NOMO-1 treated with DMSO at 0.1 percent for 48 hours (cell line): ENCODE measurements at regions not wholly inside any gene's neighbourhood (a gene's known extent, or its start where the extent isn't known, plus 50 kb on each side); places are given as distances from the start of the nearest gene placed in this dataset.
A peak's percentile ranks its signal among the peaks of the same experiment; 100 is the strongest.

Source experiments
- DNase-seq: peaks from one replicate; lab custom pipeline; 2025; ENCODE audit not compliant: unreplicated experiment; lab: John Stamatoyannopoulos, UW

DNA sequence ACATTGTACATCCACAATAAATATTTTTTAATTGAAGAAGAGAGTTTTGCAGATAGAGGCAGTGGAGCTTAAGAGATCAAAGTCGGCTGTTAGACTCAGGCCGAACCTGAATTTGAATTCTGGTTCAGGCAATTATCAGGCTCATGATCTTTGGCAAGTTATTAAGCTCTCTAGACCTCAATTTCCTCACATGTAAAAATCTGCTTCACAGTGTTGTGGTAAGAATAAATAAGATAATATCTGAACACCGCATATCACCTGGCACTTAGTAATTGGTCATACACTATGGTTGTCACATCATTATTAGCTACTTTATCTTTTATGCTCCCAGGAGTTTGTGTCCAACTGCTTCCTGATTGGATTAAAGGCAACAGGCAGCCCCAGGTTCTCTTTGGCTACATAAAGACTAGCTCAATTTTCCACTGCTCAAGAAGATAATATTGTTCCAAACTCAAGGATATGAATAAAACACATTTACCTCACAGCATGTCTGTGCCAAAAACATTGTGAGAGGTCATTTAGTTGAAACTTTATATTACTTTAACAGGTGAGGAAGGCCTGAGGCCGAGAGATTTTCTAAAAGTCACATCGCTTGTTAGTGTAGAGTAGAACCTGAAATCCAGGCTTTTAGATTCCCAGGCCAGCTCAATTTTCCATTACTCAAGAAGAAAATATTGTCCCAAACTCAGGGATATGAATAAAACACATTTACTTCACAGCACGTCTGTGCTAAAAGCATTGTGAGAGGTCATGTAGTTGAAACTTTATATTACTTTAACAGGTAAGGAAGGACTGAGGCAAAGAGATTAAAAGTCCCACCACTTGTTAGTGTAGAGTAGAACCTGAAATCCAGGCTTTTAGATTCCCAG lies 289.2 kb upstream of the PTGER4 start:
- DNase-seq, result no peak

DNA sequence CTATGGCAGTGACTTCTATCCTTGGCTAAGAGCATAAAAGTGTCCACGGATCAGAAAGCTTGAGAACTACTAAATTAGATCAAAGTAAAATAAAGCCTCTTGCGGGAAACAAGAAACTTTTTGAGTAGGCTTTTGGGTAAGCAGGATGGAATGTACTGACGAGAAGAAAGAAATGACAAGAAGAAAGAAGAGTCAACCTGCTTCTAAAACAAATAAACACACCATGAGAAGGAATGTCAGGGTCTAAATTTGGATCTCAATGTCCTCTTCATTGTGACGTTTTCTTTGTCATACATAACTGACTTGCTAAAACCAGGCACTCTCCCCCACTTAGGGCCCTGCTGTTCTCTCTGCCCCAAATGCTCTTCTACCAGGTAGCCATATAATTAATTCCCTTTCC lies 290.1 kb upstream of the PTGER4 start:
- no peak for DNase-seq

DNA sequence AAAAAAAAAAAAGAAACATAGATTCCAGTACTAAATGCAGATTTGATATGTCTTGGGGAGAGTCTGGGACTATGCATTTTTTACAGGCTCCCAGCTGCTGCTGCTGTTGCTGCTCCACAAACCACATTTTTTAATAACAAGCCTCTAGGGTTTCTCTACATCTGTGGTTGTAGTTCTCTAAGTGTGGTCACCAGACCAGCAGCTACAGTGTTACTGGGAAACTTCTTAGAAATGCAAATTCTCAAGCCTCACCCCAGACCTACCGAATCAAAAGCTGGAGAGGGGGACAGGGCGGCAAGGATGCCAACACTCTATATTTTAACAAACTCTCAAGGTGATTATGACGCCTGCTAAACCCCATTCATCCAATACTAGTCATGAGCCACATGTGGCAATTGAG lies 293.4 kb upstream of the PTGER4 start:
- DNase-seq, result peak; percentile 84

DNA sequence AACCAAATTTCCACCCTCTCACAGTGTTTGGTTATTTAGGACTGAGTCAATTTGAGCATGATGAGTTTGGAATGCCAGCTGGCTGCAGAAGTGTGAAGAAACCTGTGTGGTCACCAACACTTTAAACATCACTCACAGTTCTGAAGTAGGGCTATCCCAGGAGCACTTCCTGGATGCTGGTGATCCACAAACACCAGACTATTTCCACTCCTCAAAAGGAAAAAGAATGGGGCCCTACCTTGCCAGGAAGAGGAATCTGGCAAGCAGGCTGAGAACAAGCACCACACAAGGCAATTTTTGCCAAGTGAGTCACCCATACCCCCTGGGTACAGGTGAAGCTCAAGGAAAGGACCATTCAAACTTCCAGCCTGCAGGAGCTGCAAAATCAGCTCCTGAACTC lies 294.2 kb upstream of the PTGER4 start:
- DNase-seq, result peak; percentile 27

DNA sequence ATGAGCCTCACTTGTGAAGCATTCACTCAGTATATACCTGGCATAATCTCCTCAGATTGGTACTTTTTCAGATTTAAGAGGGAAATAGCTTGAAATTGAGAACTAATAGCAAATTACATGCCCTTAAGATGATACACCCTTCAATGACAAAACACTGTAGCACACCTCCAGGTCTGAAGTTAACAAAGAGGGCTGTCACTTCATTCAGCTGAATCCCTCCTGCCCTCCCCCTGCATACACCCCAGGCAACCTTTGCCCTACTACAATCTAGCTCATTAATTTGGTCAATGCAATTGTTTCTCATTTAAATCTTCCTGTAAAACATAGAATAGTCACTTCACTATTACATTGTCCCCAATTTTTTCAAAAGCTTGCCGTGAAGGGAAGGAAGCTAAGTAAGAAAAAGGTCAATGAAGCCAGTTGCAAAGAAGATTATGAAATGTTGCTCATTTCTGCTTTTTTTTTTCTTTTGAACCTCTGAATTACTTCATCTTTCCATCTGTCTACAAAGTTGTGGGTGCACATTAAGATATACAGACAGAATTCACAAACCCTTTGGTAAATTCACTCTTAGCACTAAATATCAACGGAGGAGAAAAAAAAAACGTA lies 294.8 kb upstream of the PTGER4 start:
- DNase-seq, result peak; percentile 100

DNA sequence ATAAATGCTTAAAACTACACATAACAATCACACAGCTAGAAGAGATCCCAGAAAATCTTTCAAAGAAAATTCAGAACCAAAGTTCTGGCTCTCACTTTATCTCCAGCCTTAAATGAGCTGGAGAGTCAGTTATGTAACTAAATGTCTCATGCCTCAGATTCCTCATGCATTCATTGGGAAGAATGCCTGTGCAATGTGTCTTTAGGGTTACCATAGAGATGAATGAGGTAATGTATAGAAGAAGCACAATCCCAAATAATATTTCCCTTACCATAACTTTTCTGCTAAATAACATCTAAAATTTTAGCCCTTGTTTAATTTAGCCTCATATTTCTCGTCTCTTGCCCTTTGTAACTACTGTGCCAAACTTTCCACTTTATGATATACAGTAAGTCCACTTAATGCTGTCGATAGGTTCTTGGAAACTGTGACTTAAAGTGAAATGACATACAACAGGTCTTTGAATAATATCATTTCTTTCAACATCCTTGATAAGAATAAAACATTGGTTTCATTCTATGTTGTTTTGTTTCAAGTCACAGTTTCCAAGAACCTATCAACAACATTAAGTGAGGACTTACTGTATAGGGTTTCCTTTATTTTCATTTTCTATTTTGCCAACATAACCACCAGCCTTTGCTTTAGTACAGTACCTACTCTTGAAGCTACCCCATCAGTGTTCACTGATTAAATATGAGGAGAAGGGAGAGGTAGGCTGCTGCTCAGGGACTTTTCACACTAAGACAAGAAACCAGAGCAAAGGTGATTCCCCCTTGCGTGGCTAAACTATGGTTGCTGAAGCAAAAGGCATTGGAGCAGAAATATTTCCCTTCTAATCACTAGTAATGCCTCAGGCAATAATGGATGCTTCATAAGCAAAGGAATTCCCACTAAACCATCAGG lies 295.7 kb upstream of the PTGER4 start:
- no peak for DNase-seq

DNA sequence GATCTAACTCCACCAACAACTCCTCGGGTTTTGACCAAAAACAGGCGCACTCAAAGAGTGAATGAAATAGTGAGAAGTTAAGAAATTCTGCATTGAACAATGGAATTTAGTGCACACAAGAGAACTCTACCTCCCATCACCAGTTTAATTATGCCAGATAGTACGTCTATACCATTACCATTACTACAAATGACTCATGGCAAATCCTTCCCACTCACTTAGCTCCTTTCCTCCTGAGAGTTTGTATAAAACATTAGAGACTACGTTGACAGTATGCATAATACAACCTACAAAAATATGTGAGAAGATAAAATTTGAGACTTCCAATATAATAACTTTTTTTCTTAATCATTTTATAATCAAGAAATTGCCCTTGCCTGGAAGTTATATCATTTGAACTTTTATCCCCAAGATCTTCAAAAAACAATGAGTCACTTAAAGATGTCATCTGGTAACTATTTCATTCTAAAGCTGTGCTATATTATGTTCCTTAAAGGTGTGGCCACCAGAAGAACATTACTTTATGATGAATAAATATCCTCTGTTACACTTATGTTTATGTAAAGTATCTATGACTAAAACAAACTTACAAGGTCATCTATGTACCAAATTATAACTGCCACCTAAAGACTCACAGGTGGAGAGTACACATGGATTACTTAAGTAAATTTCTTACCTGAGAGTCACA lies 297.9 kb upstream of the PTGER4 start:
- DNase-seq, result no peak

DNA sequence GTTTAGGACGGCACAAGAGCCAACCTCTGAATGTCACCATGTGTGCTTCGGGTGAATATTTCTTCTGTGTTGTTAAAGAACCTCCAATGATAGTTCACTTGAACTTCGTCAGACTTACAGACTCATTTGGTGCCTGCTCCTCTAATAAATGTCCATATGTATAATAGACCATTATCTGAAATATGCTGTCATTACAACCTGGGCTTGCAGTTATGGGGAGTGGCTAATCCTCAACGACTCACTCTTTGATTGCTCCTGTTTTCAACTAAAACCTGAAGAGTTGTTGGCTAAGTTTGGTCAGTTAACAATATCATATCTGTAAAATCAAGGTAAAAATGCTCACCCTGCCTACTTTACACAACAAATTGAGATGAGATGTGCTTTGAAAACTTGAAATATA lies 298.7 kb upstream of the PTGER4 start:
- no peak for DNase-seq

DNA sequence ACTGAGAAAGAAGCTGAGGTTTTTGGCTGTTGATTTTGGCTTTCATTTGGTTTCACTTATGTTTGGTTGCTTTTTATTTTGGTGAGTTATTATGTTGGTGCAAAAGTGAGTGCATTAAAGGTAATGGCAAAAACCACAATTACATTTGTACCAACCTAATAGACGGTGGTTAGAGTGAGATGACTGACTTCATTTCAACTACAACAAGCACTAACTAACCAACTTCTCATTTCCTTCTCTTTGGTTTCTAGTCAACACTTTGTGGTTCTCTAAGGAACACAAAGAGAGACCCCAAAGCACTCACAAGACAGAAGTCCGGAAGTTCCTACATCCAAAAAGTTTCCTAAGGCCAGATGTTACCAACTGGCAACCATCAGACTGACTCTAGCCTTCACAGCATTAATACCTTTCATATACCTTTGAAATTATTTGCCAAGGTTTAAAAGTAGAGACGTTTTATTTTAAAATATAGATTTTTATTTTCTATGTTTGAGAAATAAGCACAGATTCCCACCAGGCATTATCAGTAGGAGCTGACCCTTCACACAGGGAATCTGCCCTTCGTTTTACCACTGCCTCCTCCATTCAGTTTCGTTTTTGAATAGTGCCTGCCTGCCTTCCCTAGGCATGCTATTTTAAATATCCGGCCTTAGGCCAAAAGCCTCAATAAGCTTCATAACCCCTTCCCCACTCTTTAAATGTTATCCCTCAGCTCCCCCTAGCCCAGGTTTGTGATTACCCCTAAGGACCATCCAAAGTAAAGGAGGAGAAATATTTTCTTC lies 301.1 kb upstream of the PTGER4 start:
- DNase-seq, result peak; percentile 87

DNA sequence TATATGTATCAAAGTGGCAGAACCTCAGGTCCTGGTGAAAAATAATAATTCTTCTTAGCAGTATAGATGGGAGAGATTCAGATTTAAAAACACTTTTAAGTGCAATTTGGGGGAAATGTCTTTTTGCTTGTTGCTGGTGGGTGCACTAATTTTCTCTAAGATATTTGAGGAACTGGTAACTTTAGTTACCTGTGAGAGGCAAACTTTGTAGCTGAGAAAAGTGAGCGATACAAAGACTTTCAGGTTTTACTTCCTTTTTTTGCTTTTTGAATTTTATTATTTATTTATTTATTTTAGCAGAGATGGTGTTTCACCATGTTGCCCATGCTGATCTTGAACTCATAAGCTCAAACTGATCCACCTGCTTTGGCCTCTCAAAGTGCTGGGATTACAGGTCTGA lies 303.1 kb upstream of the PTGER4 start:
- peak; percentile 24 for DNase-seq

DNA sequence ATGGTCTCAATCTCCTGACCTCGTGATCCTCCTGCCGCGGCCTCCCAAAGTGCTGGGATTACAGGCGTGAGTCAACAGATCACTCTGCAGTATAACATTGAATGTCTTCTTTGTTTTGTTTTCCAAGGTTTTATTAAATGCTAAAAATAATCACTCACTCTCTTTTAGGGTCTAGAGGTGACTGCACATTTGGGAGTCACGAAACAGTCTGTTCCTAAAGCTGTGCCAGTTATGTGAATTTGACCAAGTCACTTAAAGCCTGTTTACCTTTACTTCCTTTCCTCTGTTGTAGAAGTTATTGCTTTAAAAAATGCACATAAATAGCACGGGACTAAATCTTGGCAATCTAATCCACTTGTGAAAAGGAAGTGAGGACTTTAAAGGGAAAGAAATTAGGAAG lies 304.9 kb upstream of the PTGER4 start:
- no peak for DNase-seq

DNA sequence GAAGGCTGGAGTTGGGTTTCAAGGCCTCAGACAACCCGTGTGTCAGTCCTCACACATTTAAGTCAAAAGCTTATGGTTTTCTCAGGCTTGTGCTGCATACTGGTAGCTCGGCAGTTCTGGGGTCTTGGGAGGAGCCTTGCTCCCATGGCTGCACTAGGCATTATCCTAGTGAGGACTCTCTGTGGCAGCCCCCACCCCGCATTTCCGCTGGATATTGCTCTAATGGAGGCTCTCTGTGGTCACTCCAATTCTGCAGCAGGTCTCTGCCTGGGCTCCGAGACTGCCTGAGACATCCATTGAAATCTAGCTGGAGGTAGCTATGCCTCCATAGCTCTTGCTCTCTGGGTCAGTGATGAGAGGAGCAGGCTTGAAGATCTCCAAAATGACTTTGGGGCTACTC lies 311.5 kb upstream of the PTGER4 start:
- no peak for DNase-seq

DNA sequence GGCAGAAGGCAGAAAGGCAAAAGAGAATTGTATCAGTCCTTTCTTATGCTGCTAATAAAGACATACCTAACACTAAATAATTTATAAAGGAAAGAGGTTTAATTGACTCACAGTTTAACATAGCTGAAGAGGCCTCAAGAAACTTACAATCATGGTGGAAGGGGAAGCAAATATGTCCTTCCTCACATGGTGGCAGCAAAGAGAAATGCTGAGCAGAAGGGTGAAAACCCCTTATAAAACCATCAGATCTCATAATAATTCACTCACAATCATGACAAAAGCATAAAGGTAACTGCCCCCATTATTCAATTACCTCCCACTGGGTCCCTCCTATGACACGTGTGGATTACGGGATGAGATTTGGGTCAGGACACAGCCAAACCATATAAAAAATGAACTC lies 312.5 kb upstream of the PTGER4 start:
- peak; percentile 31 for DNase-seq

DNA sequence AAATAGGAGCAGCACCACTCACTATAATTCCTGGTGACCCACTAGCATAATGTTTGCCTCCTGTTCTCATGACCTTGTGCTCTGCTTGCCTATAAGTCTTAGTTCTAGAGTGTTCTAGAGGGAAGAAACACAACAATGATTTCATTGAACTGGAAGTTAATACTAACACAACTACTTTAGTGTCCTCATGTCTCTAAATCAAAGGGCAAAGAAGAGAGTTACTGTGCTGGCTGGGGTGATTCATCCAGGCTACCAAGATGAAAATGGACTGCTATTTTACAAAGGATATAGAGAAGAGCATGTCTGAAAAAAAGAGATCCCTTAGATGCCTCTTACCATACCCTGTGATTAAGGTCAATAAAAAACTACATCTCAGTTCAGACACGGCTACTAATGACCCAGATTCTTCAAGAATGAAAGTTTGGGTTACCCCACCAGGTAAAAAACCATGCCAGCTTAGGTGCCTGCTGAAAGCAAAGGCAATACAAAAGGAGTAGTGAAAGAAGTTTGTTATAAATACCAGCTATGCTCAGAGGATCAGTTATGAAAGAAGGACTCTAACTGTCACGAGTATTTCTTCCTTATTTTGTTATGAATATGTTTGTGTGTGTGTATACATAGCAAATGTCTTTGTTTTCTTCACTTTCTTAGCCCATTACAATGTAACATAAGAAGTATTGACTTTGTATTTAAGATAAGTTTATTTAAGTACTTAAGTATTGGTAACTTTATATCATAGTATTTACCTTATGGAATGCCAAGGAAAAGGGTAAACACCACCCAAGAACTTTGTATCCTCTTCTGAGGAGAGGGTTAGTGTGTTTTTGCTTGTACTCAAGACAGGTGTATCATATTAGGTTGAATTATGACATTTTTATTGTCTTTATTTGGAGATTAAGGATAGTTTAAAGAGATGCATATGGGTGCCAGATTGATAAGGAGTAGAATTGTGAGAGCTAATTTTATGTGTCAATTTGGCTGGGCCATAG lies 314.1 kb upstream of the PTGER4 start:
- peak; percentile 94 for DNase-seq

DNA sequence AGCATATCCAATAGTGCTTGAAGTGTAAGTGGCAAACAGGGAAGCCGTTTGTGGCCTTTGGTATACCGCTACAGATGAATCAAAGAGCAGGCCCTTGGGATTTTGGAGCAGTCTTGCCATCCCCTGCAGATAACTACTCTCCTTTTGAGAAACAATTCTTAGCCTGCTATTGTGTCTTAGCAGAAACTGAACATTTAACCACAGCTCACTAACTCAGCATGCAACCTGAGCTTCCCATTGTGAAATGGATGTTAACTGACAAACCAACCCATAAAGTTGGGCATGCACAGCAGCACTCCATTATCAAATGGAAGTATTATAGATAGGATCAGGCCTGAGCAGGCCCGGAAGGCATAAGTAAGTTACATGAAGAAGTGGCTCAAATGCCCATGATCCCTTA lies 315.3 kb upstream of the PTGER4 start:
- DNase-seq, result peak; percentile 86

DNA sequence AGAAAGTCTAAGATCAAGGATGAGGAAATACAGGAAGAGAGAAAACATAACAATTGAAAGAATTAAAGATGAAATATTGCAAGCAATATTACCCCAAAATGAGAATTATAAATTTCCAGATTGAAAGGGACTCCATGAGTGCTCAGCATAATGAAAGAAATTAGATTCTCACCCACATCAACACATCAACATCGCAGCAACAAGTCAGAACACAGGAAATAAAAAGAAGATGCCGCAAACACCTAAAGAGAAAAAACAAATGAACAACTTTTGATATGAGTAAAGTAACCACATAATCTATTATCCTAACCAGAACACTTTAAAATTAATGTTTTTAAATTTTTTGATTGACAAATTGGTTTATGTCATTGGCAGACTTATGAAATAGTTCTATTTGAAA lies 318.3 kb upstream of the PTGER4 start:
- DNase-seq, result no peak

DNA sequence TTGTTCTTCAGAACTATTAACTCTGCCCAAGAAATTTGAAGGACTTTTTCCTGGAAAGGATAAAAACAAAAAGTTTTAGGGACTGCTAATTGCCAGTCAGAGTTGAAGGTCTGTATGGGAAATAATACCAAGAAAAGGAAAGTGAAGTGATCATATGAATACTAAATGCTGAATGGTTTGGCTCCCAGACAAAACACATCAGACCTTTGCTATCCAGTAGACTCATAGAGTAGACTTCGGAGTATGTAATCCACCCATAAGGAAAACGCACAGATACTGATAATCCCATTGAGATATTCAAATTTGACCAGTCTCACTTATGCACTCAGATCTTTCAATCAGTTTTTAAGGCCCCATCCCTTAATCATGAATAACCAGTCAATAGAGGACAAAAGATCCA lies 319.0 kb upstream of the PTGER4 start:
- DNase-seq, result no peak

DNA sequence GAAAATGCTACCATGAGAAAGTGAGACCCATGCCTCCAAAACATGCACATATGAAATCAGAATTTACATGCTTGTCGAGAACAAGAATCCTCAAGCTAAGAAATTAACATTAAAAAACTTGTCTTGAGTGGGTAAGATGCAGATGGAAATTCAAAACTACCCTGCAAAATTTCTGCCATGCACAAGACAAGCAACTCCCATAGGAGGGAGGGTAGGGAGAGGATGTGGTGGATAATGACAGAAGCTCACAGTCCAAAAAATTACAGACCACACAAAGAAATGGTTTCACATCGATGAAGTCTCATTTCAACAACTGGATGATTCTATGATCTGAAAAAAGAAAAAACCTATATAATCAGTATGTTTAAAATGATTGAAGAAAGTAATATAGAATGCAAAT lies 319.9 kb upstream of the PTGER4 start:
- DNase-seq, result no peak

DNA sequence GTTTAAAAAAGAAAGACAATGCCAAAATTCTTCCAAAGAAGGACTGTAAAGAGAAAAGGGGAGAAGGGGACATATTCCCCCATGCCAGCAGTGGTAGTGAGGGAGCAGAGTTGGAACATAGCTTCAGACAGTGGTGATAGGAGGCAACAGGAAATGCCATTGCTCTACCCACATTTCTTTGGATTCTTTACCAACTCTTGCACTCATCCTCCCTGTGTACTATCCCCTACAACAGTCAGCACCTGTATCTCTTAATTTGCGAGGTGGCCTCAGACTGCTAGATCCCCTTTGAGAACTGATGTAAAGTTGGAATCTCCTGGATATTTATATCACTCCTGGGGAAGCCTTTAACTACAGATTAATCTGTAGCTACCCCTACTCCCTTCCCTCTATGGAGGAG lies 320.6 kb upstream of the PTGER4 start:
- DNase-seq, result no peak
